ENCODE measurements at regions not wholly inside any gene's neighbourhood (a gene's known extent, or its start where the extent isn't known, plus 50 kb on each side); places are given as distances from the start of the nearest gene placed in this dataset.

GRCh38 chr13:67857581-67858310 lies 627.6 kb upstream of the PCDH9 start:
- TF ChIP-seq POLR2A (IDR thresholded peaks at IDR 0.05; ENCODE audit: low read depth, low read length): no peak
- no peak for TF ChIP-seq JUND (IDR thresholded peaks at IDR 0.05; ENCODE audit: low read depth, low read length)
